Esophagus squamous epithelium (tissue), 4 donors: ENCODE measurements at regions not wholly inside any gene's neighbourhood (a gene's known extent, or its start where the extent isn't known, plus 50 kb on each side); places are given as distances from the start of the nearest gene placed in this dataset.

Source experiments
- POLR2A ChIP-seq, 4 donors: fragments of 450-650 bp; IDR thresholded peaks; one replicate each; pipeline ENCODE4 v1.6.1; 2017; ENCODE audit warnings: antibody characterized with exemption in 4 of 4, mild to moderate bottlenecking in 4 of 4, moderate library complexity in 3 of 4
- TF ChIP-seq, protein P1 (sequence below), 6 experiments: fragments of 450-650 bp in 4 of 6; fragments of 200-600 bp in 2 of 6; sonication (generic) in 2 of 6; IDR thresholded peaks; one replicate each; pipeline ENCODE4 v1.5.1; 2016 to 2019; ENCODE audit warnings: antibody characterized with exemption in 6 of 6, mild to moderate bottlenecking in 4 of 6, moderate library complexity in 4 of 6

- TF ChIP-seq, protein P1, sequence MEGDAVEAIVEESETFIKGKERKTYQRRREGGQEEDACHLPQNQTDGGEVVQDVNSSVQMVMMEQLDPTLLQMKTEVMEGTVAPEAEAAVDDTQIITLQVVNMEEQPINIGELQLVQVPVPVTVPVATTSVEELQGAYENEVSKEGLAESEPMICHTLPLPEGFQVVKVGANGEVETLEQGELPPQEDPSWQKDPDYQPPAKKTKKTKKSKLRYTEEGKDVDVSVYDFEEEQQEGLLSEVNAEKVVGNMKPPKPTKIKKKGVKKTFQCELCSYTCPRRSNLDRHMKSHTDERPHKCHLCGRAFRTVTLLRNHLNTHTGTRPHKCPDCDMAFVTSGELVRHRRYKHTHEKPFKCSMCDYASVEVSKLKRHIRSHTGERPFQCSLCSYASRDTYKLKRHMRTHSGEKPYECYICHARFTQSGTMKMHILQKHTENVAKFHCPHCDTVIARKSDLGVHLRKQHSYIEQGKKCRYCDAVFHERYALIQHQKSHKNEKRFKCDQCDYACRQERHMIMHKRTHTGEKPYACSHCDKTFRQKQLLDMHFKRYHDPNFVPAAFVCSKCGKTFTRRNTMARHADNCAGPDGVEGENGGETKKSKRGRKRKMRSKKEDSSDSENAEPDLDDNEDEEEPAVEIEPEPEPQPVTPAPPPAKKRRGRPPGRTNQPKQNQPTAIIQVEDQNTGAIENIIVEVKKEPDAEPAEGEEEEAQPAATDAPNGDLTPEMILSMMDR (IDR thresholded peaks at IDR 0.05), result no peak
- no peak for TF ChIP-seq POLR2A (IDR thresholded peaks at IDR 0.05)
These were observed 56.7 kb upstream of the IRX1 start for GRCh38 chr5:3538886-3539285.
